WTC11 (cell line): ENCODE measurements at regions not wholly inside any gene's neighbourhood (a gene's known extent, or its start where the extent isn't known, plus 50 kb on each side); places are given as distances from the start of the nearest gene placed in this dataset.

Experiments
- ATAC-seq: fragments of 200-7000 bp; cut with Tn5 transposase; 2 replicates; pipeline ENCODE4 v1.10.0; 2021; ENCODE audit warnings: mild to moderate bottlenecking, moderate library complexity
- CTCF ChIA-PET: fragments of 300-600 bp; sonication (Branson Sonifier 250); formaldehyde crosslinking; loops from one replicate; lab custom pipeline; 2021; ENCODE audit warnings: antibody characterized with exemption; lab: Charles Lee
- POLR2A ChIA-PET: fragments of 350-600 bp; sonication (Branson Sonifier 250); formaldehyde crosslinking; loops from one replicate; lab custom pipeline; 2021; ENCODE audit warnings: antibody characterized with exemption; lab: Charles Lee
- DNase-seq: peaks from one replicate; pipeline ENCODE4 v3.0.0; 2021; ENCODE audit warnings: low spot score
- H3K27ac Mint-ChIP-seq: 2 replicates; pipeline ENCODE4 v1.8.0; 2021; ENCODE audit warnings: mixed read lengths
- H3K27me3 Mint-ChIP-seq: 2 replicates; pipeline ENCODE4 v1.8.0; 2021; ENCODE audit warnings: low read depth, mild to moderate bottlenecking, moderate library complexity, mixed read lengths
- H3K36me3 Mint-ChIP-seq: 2 replicates; pipeline ENCODE4 v1.8.0; 2021; ENCODE audit warnings: mixed read lengths
- H3K4me1 Mint-ChIP-seq: 2 replicates; pipeline ENCODE4 v1.8.0; 2022; ENCODE audit warnings: mixed read lengths
- H3K4me3 Mint-ChIP-seq: 2 replicates; pipeline ENCODE4 v1.8.0; 2021; ENCODE audit warnings: mild to moderate bottlenecking, moderate library complexity, mixed read lengths
- H3K9me3 Mint-ChIP-seq: 2 replicates; pipeline ENCODE4 v1.8.0; 2021; ENCODE audit warnings: mixed read lengths
- ATF1 ChIP-seq: sonication (generic); formaldehyde crosslinking; IDR thresholded peaks from 2 replicates; pipeline ENCODE4 v1.8.1; 2023; ENCODE audit warnings: mild to moderate bottlenecking, moderate library complexity, missing genetic modification reagents
- ATF3 ChIP-seq: sonication (generic); formaldehyde crosslinking; conservative IDR thresholded peaks from 2 replicates; pipeline ENCODE4 v1.8.1; 2022; ENCODE audit warnings: mild to moderate bottlenecking, missing genetic modification reagents
- CBFB ChIP-seq: sonication (generic); formaldehyde crosslinking; IDR thresholded peaks from 2 replicates; pipeline ENCODE4 v1.8.1; 2022; ENCODE audit warnings: mild to moderate bottlenecking, low read depth, missing genetic modification reagents
- E2F4 ChIP-seq: sonication (generic); formaldehyde crosslinking; IDR thresholded peaks from 2 replicates; pipeline ENCODE4 v1.8.1; 2022; ENCODE audit warnings: low read depth, mild to moderate bottlenecking, moderate library complexity, missing genetic modification reagents, borderline replicate concordance
- ESRRA ChIP-seq: sonication (generic); formaldehyde crosslinking; IDR thresholded peaks from 2 replicates; pipeline ENCODE4 v1.8.1; 2022; ENCODE audit warnings: mild to moderate bottlenecking, missing genetic modification reagents, borderline replicate concordance
- ETV6 ChIP-seq: sonication (generic); formaldehyde crosslinking; IDR thresholded peaks from 2 replicates; pipeline ENCODE4 v1.8.1; 2022; ENCODE audit warnings: mild to moderate bottlenecking, missing genetic modification reagents
- FOXJ3 ChIP-seq: sonication (generic); formaldehyde crosslinking; IDR thresholded peaks from 2 replicates; pipeline ENCODE4 v1.9.0; 2021; ENCODE audit warnings: missing genetic modification reagents, mild to moderate bottlenecking, borderline replicate concordance
- FOXK1 ChIP-seq: sonication (generic); formaldehyde crosslinking; IDR thresholded peaks from 2 replicates; pipeline ENCODE4 v1.8.0; 2022; ENCODE audit warnings: mild to moderate bottlenecking, moderate library complexity, missing genetic modification reagents
- GABPB1 ChIP-seq: sonication (generic); formaldehyde crosslinking; IDR thresholded peaks from 2 replicates; pipeline ENCODE4 v1.8.1; 2023; ENCODE audit warnings: mild to moderate bottlenecking, missing genetic modification reagents
- KAT7 ChIP-seq: sonication (generic); formaldehyde crosslinking; IDR thresholded peaks from 2 replicates; pipeline ENCODE4 v1.8.1; 2023; ENCODE audit warnings: missing genetic modification reagents, mild to moderate bottlenecking, borderline replicate concordance
- MAX ChIP-seq: sonication (generic); formaldehyde crosslinking; IDR thresholded peaks from 2 replicates; pipeline ENCODE4 v1.8.0; 2022; ENCODE audit warnings: mild to moderate bottlenecking, missing genetic modification reagents
- MXD4 ChIP-seq: fragments of 250-450 bp; sonication (Bioruptor Pico); IDR thresholded peaks from 2 replicates; pipeline ENCODE4 v1.8.0; 2021; ENCODE audit warnings: mild to moderate bottlenecking, moderate library complexity, borderline replicate concordance
- MYBL2 ChIP-seq: sonication (generic); formaldehyde crosslinking; IDR thresholded peaks from 2 replicates; pipeline ENCODE4 v1.8.1; 2023; ENCODE audit warnings: mild to moderate bottlenecking, moderate library complexity, missing genetic modification reagents
- NR1H2 ChIP-seq: sonication (generic); formaldehyde crosslinking; IDR thresholded peaks from 2 replicates; pipeline ENCODE4 v1.9.0; 2021; ENCODE audit warnings: mild to moderate bottlenecking, moderate library complexity, missing genetic modification reagents
- SOX15 ChIP-seq: fragments of 250-450 bp; sonication (Bioruptor Pico); IDR thresholded peaks from 2 replicates; pipeline ENCODE4 v1.9.0; 2021; ENCODE audit warnings: mild to moderate bottlenecking
- TCF7 ChIP-seq: sonication (generic); formaldehyde crosslinking; IDR thresholded peaks from 2 replicates; pipeline ENCODE4 v1.8.0; 2022; ENCODE audit warnings: mild to moderate bottlenecking, low read depth, missing genetic modification reagents, moderate library complexity
- TP53 ChIP-seq: sonication (generic); formaldehyde crosslinking; IDR thresholded peaks from 2 replicates; pipeline ENCODE4 v1.8.1; 2023; ENCODE audit warnings: mild to moderate bottlenecking, missing genetic modification reagents
- USF2 ChIP-seq: sonication (generic); formaldehyde crosslinking; IDR thresholded peaks from 2 replicates; pipeline ENCODE4 v1.8.1; 2023; ENCODE audit warnings: mild to moderate bottlenecking, missing genetic modification reagents, moderate library complexity
- ZNF219 ChIP-seq: sonication (generic); formaldehyde crosslinking; IDR thresholded peaks from 2 replicates; pipeline ENCODE4 v1.8.0; 2023; ENCODE audit warnings: missing genetic modification reagents, mild to moderate bottlenecking, borderline replicate concordance
- ZNF232 ChIP-seq: sonication (generic); formaldehyde crosslinking; IDR thresholded peaks from 2 replicates; pipeline ENCODE4 v1.8.0; 2022; ENCODE audit warnings: mild to moderate bottlenecking, missing genetic modification reagents
- ZNF416 ChIP-seq: fragments of 250-450 bp; sonication (Bioruptor Pico); IDR thresholded peaks from 2 replicates; pipeline ENCODE4 v1.9.0; 2021; ENCODE audit warnings: mild to moderate bottlenecking, inconsistent platforms
- ZNF423 ChIP-seq: fragments of 250-450 bp; sonication (Bioruptor Pico); IDR thresholded peaks from 2 replicates; pipeline ENCODE4 v2.1.2; 2022; ENCODE audit warnings: mild to moderate bottlenecking, moderate library complexity
- ZNF512 ChIP-seq: sonication (generic); formaldehyde crosslinking; IDR thresholded peaks from 2 replicates; pipeline ENCODE4 v1.8.1; 2022; ENCODE audit warnings: missing genetic modification reagents, borderline replicate concordance
- ZSCAN18 ChIP-seq: fragments of 250-450 bp; sonication (Bioruptor Pico); IDR thresholded peaks from 2 replicates; pipeline ENCODE4 v2.1.2; 2022; ENCODE audit warnings: mild to moderate bottlenecking, moderate library complexity

GRCh38 chr11:11731311-11732083 lies 109.7 kb upstream of the GALNT18 start:
- TF ChIP-seq TP53 (CRISPR knock-in tag): no peak
- no peak for TF ChIP-seq TCF7
- TF ChIP-seq ZSCAN18 (CRISPR knock-in tag): no peak
- no peak for TF ChIP-seq ZNF232 (CRISPR knock-in tag)
- no peak for TF ChIP-seq USF2 (CRISPR knock-in tag)
- TF ChIP-seq ZNF219 (CRISPR knock-in tag): no peak
- TF ChIP-seq SOX15 (CRISPR knock-in tag): no peak
- TF ChIP-seq E2F4 (CRISPR knock-in tag): no peak
- TF ChIP-seq CBFB (CRISPR knock-in tag): no peak
- TF ChIP-seq ETV6 (CRISPR knock-in tag): no peak
- no peak for TF ChIP-seq ATF3 (CRISPR knock-in tag)
- TF ChIP-seq MYBL2: no peak
- no peak for TF ChIP-seq NR1H2 (CRISPR knock-in tag)
- TF ChIP-seq FOXK1 (CRISPR knock-in tag): no peak
- TF ChIP-seq KAT7 (CRISPR knock-in tag): no peak
- TF ChIP-seq ZNF423 (CRISPR knock-in tag): no peak
- no peak for TF ChIP-seq MAX (CRISPR knock-in tag)
- TF ChIP-seq ATF1 (CRISPR knock-in tag): no peak
- DNase-seq (no peak), ATAC-seq (no peak)
- ChIA-PET CTCF (no interaction called here), POLR2A (no interaction called here)
- peaks cover 3% of the 10 kb centered on the region; the same call in 1 of the 2 replicates for H3K27me3 Mint-ChIP-seq
- peaks cover 13% of the 10 kb centered on the region for H3K4me1 Mint-ChIP-seq
- H3K9me3 Mint-ChIP-seq: peaks cover 15% of the 10 kb centered on the region
- H3K36me3 Mint-ChIP-seq: no peaks in the 10 kb centered on the region
- H3K27ac Mint-ChIP-seq: no peak overlapping the region
- no peak overlapping the region for H3K4me3 Mint-ChIP-seq

- no peak overlapping the region for H3K4me3 Mint-ChIP-seq
- POLR2A ChIA-PET: no interaction called here
- peaks cover 15% of the 10 kb centered on the region for H3K9me3 Mint-ChIP-seq
- no peak for TF ChIP-seq ATF3 (CRISPR knock-in tag)
- TF ChIP-seq GABPB1: no peak
- TF ChIP-seq ZNF416 (CRISPR knock-in tag): no peak
- no peak for TF ChIP-seq FOXJ3
- TF ChIP-seq ATF1 (CRISPR knock-in tag): no peak
- no peak for TF ChIP-seq ZNF512 (CRISPR knock-in tag)
- no peak for TF ChIP-seq MXD4 (CRISPR knock-in tag)
- TF ChIP-seq ESRRA (CRISPR knock-in tag): no peak
- no peaks in the 10 kb centered on the region for H3K36me3 Mint-ChIP-seq
- ATAC-seq: no peak
- peaks cover 3% of the 10 kb centered on the region; the same call in 1 of the 2 replicates for H3K27me3 Mint-ChIP-seq
- no peak overlapping the region for H3K27ac Mint-ChIP-seq
- DNase-seq: no peak
- no peaks in the 10 kb centered on the region for H3K4me1 Mint-ChIP-seq
- CTCF ChIA-PET: interaction anchor here (1.6 kb wide), 1 partner anchor 59 kb away, joined by 3 read pairs; no protein-coding TSS in a partner anchor
Observed at GRCh38 chr11:11728386-11728785, 106.6 kb upstream of the GALNT18 start.
